ENCODE measurements at regions not wholly inside any gene's neighbourhood (a gene's known extent, or its start where the extent isn't known, plus 50 kb on each side); places are given as distances from the start of the nearest gene placed in this dataset.
"Not testable (repeated sequence)": the region's sequence is repeated elsewhere in the genome, so short reads cannot be mapped to it uniquely, and the experiment has no call there.

- no peak for DNase-seq (ENCODE audit: low read depth)
Observed at GRCh38 chr17:53633856-53634255, 188.9 kb upstream of the KIF2B start.

- DNase-seq (ENCODE audit: low read depth): no peak
Observed at GRCh38 chr17:53631486-53631885, 191.2 kb upstream of the KIF2B start.

GRCh38 chr17:53630638-53631037 is 192.1 kb upstream of the KIF2B start:
- DNase-seq (ENCODE audit: low read depth): peak; percentile 26

GRCh38 chr17:53630115-53630514 is 192.6 kb upstream of the KIF2B start:
- DNase-seq (ENCODE audit: low read depth): no peak

- peak; percentile 71 for DNase-seq (ENCODE audit: low read depth)
Observed at GRCh38 chr17:53629188-53629587, 193.5 kb upstream of the KIF2B start.

DNA sequence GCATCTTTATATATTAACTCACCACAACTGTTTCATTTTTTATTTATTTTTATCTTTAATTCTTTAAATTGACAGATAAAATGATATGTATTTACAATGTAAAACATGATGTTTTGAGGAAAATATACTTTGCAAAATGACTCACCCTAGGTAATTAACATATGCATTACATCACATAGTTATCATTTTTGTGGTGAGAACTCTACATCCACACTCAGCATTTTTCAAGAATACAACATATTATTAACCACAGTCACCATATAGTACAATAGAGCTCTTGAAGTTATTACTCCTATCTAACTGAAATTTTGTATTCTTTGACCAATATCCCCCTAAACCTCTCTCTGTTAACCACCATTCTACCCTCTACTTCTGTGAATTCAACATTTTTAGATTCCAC is 194.7 kb upstream of the KIF2B start:
- peak; percentile 94 for DNase-seq (ENCODE audit: low read depth)

DNA sequence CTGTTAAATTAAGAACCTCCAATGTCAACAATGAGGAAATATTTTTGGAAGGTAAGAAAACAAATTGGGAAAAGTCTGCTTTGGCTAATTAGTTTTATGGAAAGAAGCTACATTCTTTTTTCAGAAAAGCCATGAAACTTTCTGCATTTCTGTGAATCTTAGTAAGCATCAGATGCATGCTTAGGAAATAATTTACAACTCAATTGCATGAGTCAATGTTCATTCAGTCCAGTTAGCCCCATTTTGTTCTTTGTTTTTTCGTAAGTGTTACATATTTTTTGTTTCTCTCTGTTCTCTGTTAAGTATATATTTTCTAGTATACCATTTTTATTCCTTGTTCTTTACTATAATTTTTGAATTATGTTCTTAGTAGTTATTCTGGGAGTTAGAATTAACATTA is 195.2 kb upstream of the KIF2B start:
- DNase-seq (ENCODE audit: low read depth): peak; percentile 85

DNA sequence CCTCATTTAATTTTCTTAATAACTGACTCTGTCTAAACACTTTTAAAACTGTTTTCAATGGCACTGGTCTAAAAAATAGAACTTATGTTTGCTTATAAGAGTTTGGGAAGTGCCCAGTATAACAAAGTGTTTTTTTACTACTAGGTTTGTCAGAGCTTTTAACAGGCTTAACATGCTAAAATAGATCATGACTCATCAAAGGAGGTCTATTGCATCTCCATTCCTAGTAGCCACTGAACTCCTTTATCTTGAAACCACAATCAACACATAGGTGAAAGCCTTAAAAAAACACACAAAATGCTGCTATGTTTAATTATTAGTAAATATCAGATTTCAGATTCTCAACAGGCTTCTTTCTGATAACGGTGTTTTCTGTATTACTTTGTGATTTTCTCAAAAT is 196.4 kb upstream of the KIF2B start:
- peak; percentile 91 for DNase-seq (ENCODE audit: low read depth)

- DNase-seq (ENCODE audit: low read depth): no peak
Observed at GRCh38 chr17:53619025-53619424, 203.7 kb upstream of the KIF2B start.

- not testable (repeated sequence) for DNase-seq (ENCODE audit: low read depth)
Observed at GRCh38 chr17:53608208-53608607, 214.5 kb upstream of the KIF2B start.

- DNase-seq (ENCODE audit: low read depth): no peak
Observed at GRCh38 chr17:53607475-53607874, 215.3 kb upstream of the KIF2B start.

DNA sequence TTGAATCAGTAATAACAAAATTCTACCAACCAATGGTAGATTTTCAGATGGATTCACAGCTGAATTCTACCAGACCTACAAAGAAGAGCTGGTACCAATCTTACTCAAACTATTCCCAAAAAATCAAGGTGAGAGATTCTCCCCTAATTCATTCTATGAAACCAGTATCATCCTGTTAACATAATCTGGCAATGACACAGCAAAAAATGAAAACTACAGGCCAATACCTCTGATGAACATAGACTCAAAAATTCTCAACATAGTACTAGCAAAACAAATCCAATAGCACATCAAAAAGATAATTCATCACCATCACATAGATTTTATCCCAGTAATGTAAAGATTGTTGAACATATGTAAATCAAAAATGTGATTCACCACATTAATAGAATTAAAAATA is 234.4 kb upstream of the KIF2B start:
- no peak for DNase-seq (ENCODE audit: low read depth)

- no peak for DNase-seq (ENCODE audit: low read depth)
Observed at GRCh38 chr17:53574038-53574437, 248.7 kb upstream of the KIF2B start.

GRCh38 chr17:53571342-53571741 is 251.4 kb upstream of the KIF2B start:
- peak; percentile 50 for DNase-seq (ENCODE audit: low read depth)

DNA sequence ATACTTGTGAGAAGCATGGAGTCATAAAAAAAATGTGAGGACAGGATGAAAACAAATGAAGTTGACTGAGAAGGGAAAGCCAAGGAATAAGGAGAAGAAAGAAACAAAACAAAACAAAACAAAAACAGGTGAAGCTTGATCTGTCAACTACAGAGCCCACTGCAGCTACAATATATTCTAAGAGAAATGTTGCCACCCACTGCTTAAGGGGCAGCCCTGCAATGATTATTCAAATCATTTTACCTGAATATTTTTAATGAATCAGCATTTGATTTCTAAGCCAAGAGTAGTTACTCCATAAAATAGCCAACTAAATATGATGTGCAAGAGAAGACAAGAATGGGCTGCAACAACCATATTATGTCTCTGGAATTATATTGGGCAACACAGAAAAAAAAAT is 252.0 kb upstream of the KIF2B start:
- peak; percentile 50 for DNase-seq (ENCODE audit: low read depth)

DNA sequence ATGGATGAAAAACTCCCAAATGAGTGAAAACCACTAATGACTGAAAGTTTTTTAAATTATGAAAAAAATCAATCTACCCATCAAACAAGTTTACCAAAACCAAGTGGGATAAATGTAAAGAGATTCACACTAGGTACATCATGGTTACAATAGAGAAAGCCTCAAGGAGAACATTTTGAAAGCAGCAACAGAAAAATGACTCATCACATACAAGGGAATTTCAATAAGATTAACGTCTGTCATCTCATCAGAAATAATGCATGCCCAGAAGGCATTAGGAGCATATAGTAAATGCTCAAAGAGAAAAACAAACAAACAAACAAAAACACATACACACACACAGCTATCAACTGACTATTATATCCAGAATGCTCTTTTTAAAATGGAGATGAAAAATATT is 261.8 kb upstream of the KIF2B start:
- peak; percentile 26 for DNase-seq (ENCODE audit: low read depth)

- no peak for DNase-seq (ENCODE audit: low read depth)
Observed at GRCh38 chr17:53548252-53548651, 274.5 kb upstream of the KIF2B start.

DNA sequence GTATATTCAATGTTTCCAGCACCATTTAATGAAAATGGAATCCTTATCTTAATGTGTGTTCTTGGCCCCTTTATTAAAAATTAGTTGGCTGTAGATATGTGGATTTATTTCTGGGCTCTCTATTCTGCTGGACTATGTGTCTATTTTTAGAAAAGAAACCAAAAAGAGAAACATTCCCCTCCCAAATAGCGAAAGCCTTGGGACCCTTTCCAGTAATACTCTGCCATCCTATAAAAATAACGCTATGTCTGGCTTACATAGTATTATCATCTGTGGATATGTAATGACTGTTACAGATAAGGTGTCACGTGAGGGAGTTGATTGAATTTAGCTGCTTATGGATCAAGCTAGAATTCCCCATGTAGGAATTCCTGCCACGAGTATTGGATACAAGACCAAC is 279.3 kb upstream of the KIF2B start:
- no peak for DNase-seq (ENCODE audit: low read depth)

DNA sequence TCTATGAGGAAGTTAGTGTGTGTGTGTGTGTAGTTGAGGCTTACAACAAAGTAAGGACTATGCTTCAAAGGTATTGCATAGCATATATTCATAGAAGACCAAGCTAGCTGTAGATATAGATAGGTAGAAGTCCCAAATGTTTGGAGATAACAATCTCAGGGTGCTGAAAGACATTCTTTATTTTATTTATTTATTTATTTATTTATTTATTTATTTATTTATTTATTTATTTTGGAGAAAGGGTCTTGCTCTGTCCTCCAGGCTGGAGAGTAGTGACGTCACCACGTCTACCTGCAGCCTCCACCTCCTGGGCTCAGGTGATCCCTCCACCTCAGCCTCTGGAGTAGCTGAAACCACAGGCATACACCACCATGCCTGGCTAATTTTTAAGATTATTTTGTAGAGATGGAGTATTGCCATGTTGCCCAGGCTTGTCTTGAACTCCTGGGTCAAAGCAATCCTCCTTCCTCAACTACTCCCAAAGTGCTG is 284.6 kb upstream of the KIF2B start:
- no peak for DNase-seq (ENCODE audit: low read depth)

DNA sequence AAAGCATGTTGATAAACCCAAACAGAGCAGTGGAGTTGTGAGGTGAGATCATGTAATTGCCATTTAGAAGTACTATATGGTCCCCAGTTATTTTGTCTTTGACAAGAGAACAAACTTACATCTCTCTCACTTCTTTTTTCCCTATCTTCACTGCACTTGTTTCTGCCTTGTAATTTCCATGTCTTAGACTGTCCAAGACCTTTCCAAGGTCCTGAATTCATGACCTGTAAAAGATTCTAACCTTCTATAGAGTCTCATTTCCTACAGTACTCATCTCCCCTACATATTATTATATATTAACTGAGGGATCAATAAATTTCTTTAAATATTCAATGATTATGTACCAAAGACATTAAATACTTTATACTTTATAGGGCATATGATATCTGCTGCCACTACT is 295.3 kb upstream of the KIF2B start:
- no peak for DNase-seq (ENCODE audit: low read depth)

- DNase-seq (ENCODE audit: low read depth): no peak
Observed at GRCh38 chr17:53525590-53525989, 297.1 kb upstream of the KIF2B start.

DNA sequence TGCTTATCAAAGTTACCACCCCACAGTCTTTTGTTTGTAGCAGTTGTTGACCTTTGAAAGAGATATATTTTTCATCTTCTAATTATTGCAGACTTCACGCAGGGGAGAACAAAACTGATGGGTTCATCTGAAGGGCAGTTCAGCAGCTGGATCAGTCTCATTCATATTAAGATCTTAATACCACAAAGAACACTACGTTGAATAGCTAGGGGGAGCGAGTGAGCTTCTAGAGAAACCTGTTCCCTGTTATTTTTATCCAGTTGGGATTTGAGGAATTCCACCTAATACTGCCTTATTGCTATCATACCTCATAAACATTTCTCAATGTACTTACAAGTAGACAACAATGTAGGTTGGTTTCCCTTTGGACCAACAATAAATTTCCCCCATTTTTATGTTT is 306.1 kb upstream of the KIF2B start:
- peak; percentile 59 for DNase-seq (ENCODE audit: low read depth)

- DNase-seq (ENCODE audit: low read depth): no peak
Observed at GRCh38 chr17:53499277-53499676, 323.4 kb upstream of the KIF2B start.

DNA sequence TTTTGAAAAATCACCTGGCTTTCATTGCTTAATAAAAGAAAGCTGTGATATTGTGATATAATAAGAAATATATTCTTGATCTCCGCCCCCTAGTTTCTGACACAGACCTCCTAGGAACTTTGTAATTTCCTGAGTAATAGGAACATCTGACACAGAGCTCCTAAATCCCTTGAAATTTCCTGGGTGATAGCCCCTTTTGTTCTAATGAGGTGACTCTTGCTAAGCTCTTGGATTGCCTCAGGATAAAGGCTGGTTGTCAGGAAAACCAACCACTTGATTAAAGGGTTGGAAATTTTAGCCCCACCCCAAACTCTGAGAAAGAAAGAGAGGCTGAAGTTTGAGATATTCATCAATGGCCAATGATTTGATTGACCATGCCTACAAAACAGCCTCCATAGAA is 326.4 kb upstream of the KIF2B start:
- DNase-seq (ENCODE audit: low read depth): no peak

- DNase-seq (ENCODE audit: low read depth): peak; percentile 19
Observed at GRCh38 chr17:53492532-53492931, 330.2 kb upstream of the KIF2B start.
